Sigmoid colon (tissue), 6 donors: ENCODE measurements at regions not wholly inside any gene's neighbourhood (a gene's known extent, or its start where the extent isn't known, plus 50 kb on each side); places are given as distances from the start of the nearest gene placed in this dataset.

Source experiments
- DNase-seq: peaks from one replicate; pipeline ENCODE4 v3.0.0-alpha.2; 2019
- H3K27ac ChIP-seq, 4 donors: fragments of 200-600 bp; sonication (generic); one replicate each; pipeline ENCODE4 v1.5.1; 2016 to 2019; ENCODE audit warnings: mild to moderate bottlenecking in 1 of 4
- H3K27me3 ChIP-seq, 3 donors: fragments of 200-600 bp; sonication (generic); one replicate each; pipeline ENCODE4 v1.5.1; 2019; ENCODE audit warnings: mild to moderate bottlenecking in 1 of 3
- H3K36me3 ChIP-seq, 4 donors: fragments of 200-600 bp; sonication (generic); one replicate each; pipeline ENCODE4 v1.5.1; 2016 to 2019
- H3K4me1 ChIP-seq, 4 donors: fragments of 200-600 bp; sonication (generic); one replicate each; pipeline ENCODE4 v1.5.1; 2017 to 2019
- H3K4me3 ChIP-seq, 4 donors: fragments of 200-600 bp; sonication (generic); one replicate each; pipeline ENCODE4 v1.5.1; 2017 to 2019; ENCODE audit warnings: mild to moderate bottlenecking in 2 of 4, moderate library complexity in 1 of 4
- H3K9me3 ChIP-seq, 4 donors: fragments of 200-600 bp in 3 of 4; sonication (generic) in 3 of 4; one replicate each; pipeline versions ENCODE4 v1.5.1 to v1.6.1; 2013 to 2019
- CTCF ChIP-seq, 4 experiments: fragments of 450-650 bp in 3 of 4; fragments of 200-600 bp in 1 of 4; IDR thresholded peaks; one replicate each; pipeline ENCODE4 v1.5.1; 2016 to 2019; ENCODE audit warnings: antibody characterized with exemption in 4 of 4, mild to moderate bottlenecking in 3 of 4, moderate library complexity in 2 of 4
- EP300 ChIP-seq, 4 donors: sonication (generic); formaldehyde crosslinking; IDR thresholded peaks; one replicate each; pipeline ENCODE4 v1.6.1; 2017; ENCODE audit warnings: antibody characterized with exemption in 4 of 4
- POLR2A ChIP-seq, 2 donors: fragments of 450-650 bp; IDR thresholded peaks; one replicate each; pipeline ENCODE4 v1.6.1; 2016; ENCODE audit warnings: antibody characterized with exemption in 2 of 2, mild to moderate bottlenecking in 2 of 2, moderate library complexity in 2 of 2
- POLR2AphosphoS5 ChIP-seq, 4 donors: sonication (generic); formaldehyde crosslinking; IDR thresholded peaks; one replicate each; pipeline ENCODE4 v1.6.1; 2017; ENCODE audit warnings: antibody characterized with exemption in 4 of 4
- WGBS, 2 donors: extraction: QIAGEN DNeasy Blood & Tissue Kit; methylation state at CpG; one replicate each; pipeline ENCODE4 v1.1.7; 2013; 5-methylcytosine and 5-hydroxymethylcytosine counted together
- intact Hi-C: fragments of 100-400 bp; cut with DNase I; formaldehyde crosslinking; loops from one replicate; pipeline ENCODE4 v1.15.1; 2023
- donor health status: healthy with polysubstance abuse.
- donor health status: healthy.

- H3K36me3 ChIP-seq: no peaks in the 10 kb centered on the region
- no peak overlapping the region for H3K4me3 ChIP-seq
- H3K27ac ChIP-seq: no peak overlapping the region
- intact Hi-C loops: no loop called here
- H3K4me1 ChIP-seq: peaks cover 0 to 6% (median 0%) of the 10 kb centered on the region in 4 donors
- 23 to 53% methylated on average over 13 of the region's 13 CpGs for WGBS, 2 donors
- TF ChIP-seq EP300 (IDR thresholded peaks at IDR 0.05) (no peak), POLR2AphosphoS5 (IDR thresholded peaks at IDR 0.05) (no peak), CTCF (IDR thresholded peaks at IDR 0.05) (no peak), POLR2A (IDR thresholded peaks at IDR 0.05) (no peak)
- H3K27me3 ChIP-seq: peaks cover 25 to 100% (median 70%) of the 10 kb centered on the region in 3 donors
- no peak for DNase-seq
- peaks cover 0 to 6% (median 0%) of the 10 kb centered on the region in 4 donors for H3K9me3 ChIP-seq
Observed at GRCh38 chr6:28808383-28808782, 115.4 kb downstream of the TRIM27 start.

- WGBS, 2 donors: 5 to 15% methylated on average over 33 of the region's 33 CpGs
- Histone ChIP-seq H3K27me3 (peaks cover 40 to 100% (median 77%) of the 10 kb centered on the region in 3 donors), H3K27ac (no peak overlapping the region), H3K4me3 (no peak overlapping the region), H3K4me1 (peaks cover 0 to 10% (median 5%) of the 10 kb centered on the region in 4 donors), H3K9me3 (peaks cover 0 to 6% (median 0%) of the 10 kb centered on the region in 4 donors), H3K36me3 (no peaks in the 10 kb centered on the region)
- TF ChIP-seq POLR2AphosphoS5 (IDR thresholded peaks at IDR 0.05): no peak
- TF ChIP-seq EP300 (IDR thresholded peaks at IDR 0.05): no peak
- no peak for TF ChIP-seq CTCF (IDR thresholded peaks at IDR 0.05)
- no peak for TF ChIP-seq POLR2A (IDR thresholded peaks at IDR 0.05)
- no peak for DNase-seq
- intact Hi-C loops: no loop called here
Observed at GRCh38 chr6:28809947-28810658, 113.7 kb downstream of the TRIM27 start.

- intact Hi-C loops: no loop called here
- Histone ChIP-seq H3K9me3 (peaks cover 0 to 2% (median 0%) of the 10 kb centered on the region in 4 donors), H3K27ac (no peak overlapping the region), H3K36me3 (no peaks in the 10 kb centered on the region), H3K27me3 (peaks cover 45 to 100% (median 77%) of the 10 kb centered on the region in 3 donors), H3K4me3 (no peak overlapping the region), H3K4me1 (peaks cover 0 to 10% (median 5%) of the 10 kb centered on the region in 4 donors)
- WGBS, 2 donors: 5 to 13% methylated on average over 14 of the region's 14 CpGs
- DNase-seq: no peak
- TF ChIP-seq POLR2A (IDR thresholded peaks at IDR 0.05): no peak
- no peak for TF ChIP-seq POLR2AphosphoS5 (IDR thresholded peaks at IDR 0.05)
- no peak for TF ChIP-seq CTCF (IDR thresholded peaks at IDR 0.05)
- no peak for TF ChIP-seq EP300 (IDR thresholded peaks at IDR 0.05)
Observed at GRCh38 chr6:28810659-28811053, 113.1 kb downstream of the TRIM27 start.

GRCh38 chr6:28811873-28812272, 111.9 kb downstream of the TRIM27 start:
- Histone ChIP-seq H3K9me3 (peaks cover 0 to 2% (median 0%) of the 10 kb centered on the region in 4 donors), H3K4me3 (no peak overlapping the region), H3K36me3 (no peaks in the 10 kb centered on the region), H3K27ac (no peak overlapping the region), H3K4me1 (peaks cover 0 to 10% (median 5%) of the 10 kb centered on the region in 4 donors), H3K27me3 (peaks cover 46 to 100% (median 89%) of the 10 kb centered on the region in 3 donors)
- intact Hi-C loops: no loop called here
- 6 to 23% methylated on average over 7 of the region's 7 CpGs for WGBS, 2 donors
- no peak for DNase-seq
- TF ChIP-seq CTCF (IDR thresholded peaks at IDR 0.05): no peak
- no peak for TF ChIP-seq EP300 (IDR thresholded peaks at IDR 0.05)
- TF ChIP-seq POLR2A (IDR thresholded peaks at IDR 0.05): no peak
- no peak for TF ChIP-seq POLR2AphosphoS5 (IDR thresholded peaks at IDR 0.05)
